GM23248 (cell line): ENCODE measurements at regions not wholly inside any gene's neighbourhood (a gene's known extent, or its start where the extent isn't known, plus 50 kb on each side); places are given as distances from the start of the nearest gene placed in this dataset.
A peak's percentile ranks its signal among the peaks of the same experiment; 100 is the strongest.

Source experiments
- DNase-seq: peaks from one replicate; pipeline ENCODE4 v3.0.0-alpha.2; 2015
- H2AFZ ChIP-seq: fragments of 200-600 bp; sonication (generic); 2 replicates; pipeline ENCODE4 v1.6.1; 2016; ENCODE audit warnings: antibody characterized with exemption
- H3F3A ChIP-seq: fragments of 200-600 bp; sonication (generic); 2 replicates; pipeline ENCODE4 v1.6.1; 2016; ENCODE audit warnings: mild to moderate bottlenecking, antibody characterized with exemption, mixed run types; ENCODE audit not compliant: insufficient read depth
- H3K27ac ChIP-seq: fragments of 200-600 bp; sonication (generic); 2 replicates; pipeline ENCODE4 v1.5.1; 2016; ENCODE audit warnings: mild to moderate bottlenecking
- H3K27me3 ChIP-seq: fragments of 200-600 bp; sonication (generic); replicated peaks from 2 replicates; pipeline ENCODE4 v1.6.1; 2016; ENCODE audit warnings: mild to moderate bottlenecking; ENCODE audit not compliant: insufficient read depth
- H3K36me3 ChIP-seq: fragments of 200-600 bp; sonication (generic); 2 replicates; pipeline ENCODE4 v1.6.1; 2016; ENCODE audit warnings: low read depth, mild to moderate bottlenecking
- H3K4me1 ChIP-seq: fragments of 200-600 bp; sonication (generic); 2 replicates; pipeline ENCODE4 v1.6.1; 2016; ENCODE audit warnings: mild to moderate bottlenecking; ENCODE audit not compliant: insufficient read depth
- H3K4me2 ChIP-seq: fragments of 200-600 bp; sonication (generic); one replicate; pipeline ENCODE4 v1.6.1; 2016; ENCODE audit warnings: mild to moderate bottlenecking; ENCODE audit not compliant: unreplicated experiment
- H3K4me3 ChIP-seq: fragments of 200-600 bp; sonication (generic); 2 replicates; pipeline ENCODE4 v1.5.1; 2016; ENCODE audit warnings: mild to moderate bottlenecking
- H3K79me2 ChIP-seq: fragments of 200-600 bp; sonication (generic); 2 replicates; pipeline ENCODE4 v1.6.1; 2016; ENCODE audit warnings: mild to moderate bottlenecking; ENCODE audit not compliant: insufficient read depth
- H3K9ac ChIP-seq: fragments of 200-600 bp; sonication (generic); 2 replicates; pipeline ENCODE4 v1.6.1; 2016; ENCODE audit warnings: mild to moderate bottlenecking
- H3K9me2 ChIP-seq: fragments of 200-600 bp; sonication (generic); 2 replicates; pipeline ENCODE4 v1.6.1; 2016; ENCODE audit warnings: mixed run types, mild to moderate bottlenecking, moderate library complexity; ENCODE audit not compliant: insufficient read depth
- H3K9me3 ChIP-seq: fragments of 200-600 bp; sonication (generic); one replicate; pipeline ENCODE4 v1.6.1; 2017; ENCODE audit warnings: low read depth
- H4K20me1 ChIP-seq: fragments of 200-600 bp; sonication (generic); 2 replicates; pipeline ENCODE4 v1.6.0; 2016; ENCODE audit not compliant: insufficient read depth
- EZH2 ChIP-seq: fragments of 200-600 bp; sonication (generic); IDR thresholded peaks from 2 replicates; pipeline ENCODE4 v1.6.1; 2018; ENCODE audit warnings: antibody characterized with exemption, mild to moderate bottlenecking; ENCODE audit not compliant: insufficient read depth, poor library complexity, severe bottlenecking
- EZH2phosphoT487 ChIP-seq: fragments of 200-600 bp; sonication (generic); IDR thresholded peaks from 2 replicates; pipeline ENCODE4 v1.6.1; 2018; ENCODE audit warnings: antibody characterized with exemption, moderate library complexity, mild to moderate bottlenecking, low read depth; ENCODE audit not compliant: insufficient read depth
- WGBS, 2 experiments: methylation state at CpG; one replicate each; pipeline ENCODE4 v1.1.6; 2015 to 2017; ENCODE audit warnings: low lambda C conversion rate in 2 of 2, low coverage in 1 of 2; ENCODE audit errors: missing lambda C conversion rate in 2 of 2; 5-methylcytosine and 5-hydroxymethylcytosine counted together
- in situ Hi-C: fragments of 300-500 bp; cut with MboI; formaldehyde crosslinking; loops from 2 replicates; pipeline ENCODE4 v1.15.0; 2020

DNA sequence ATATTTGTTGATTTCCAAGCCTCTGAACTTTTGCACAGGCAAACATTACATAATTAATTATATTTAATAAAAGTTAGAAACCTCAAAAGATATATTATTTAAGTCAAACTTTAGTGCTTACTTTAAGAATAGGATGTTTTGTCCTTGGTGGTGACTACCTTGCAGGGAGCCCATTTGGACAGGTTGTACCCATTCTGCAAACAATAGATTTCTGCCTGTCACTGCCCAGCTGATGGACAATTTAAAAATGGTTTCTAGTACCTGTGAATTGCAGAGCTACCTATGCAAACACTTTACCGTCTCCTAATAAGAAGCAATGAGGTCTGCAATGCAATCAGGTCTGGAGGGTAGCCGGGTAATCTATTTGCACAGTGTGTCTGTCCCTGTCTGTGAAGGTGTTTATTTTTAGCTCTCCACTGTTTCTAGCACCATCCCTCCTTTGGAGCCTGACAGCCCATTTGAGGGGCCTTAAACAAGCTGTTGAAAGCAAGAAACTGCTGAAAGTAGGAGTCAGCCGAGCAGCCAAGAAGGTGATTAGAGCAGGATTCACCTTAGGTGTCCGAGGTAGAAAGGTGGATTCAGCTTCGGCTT, 556.2 kb upstream of the CFAP20DC start:
- no peaks in the 10 kb centered on the region for H3F3A ChIP-seq
- DNase-seq = no peak
- H3K4me1 ChIP-seq = peaks cover 7% of the 10 kb centered on the region; the same call in 1 of the 2 replicates
- H3K79me2 ChIP-seq = no peaks in the 10 kb centered on the region
- H3K9ac ChIP-seq = no peak overlapping the region
- WGBS, 2 experiments = 73 to 80% methylated on average over 5 of the region's 5 CpGs
- no peak overlapping the region for H2AFZ ChIP-seq
- no peak overlapping the region for H3K4me3 ChIP-seq
- TF ChIP-seq EZH2 (no peak), EZH2phosphoT487 (no peak)
- H3K27me3 ChIP-seq = no peaks in the 10 kb centered on the region
- no peak overlapping the region for H3K4me2 ChIP-seq
- H3K9me3 ChIP-seq = no peaks in the 10 kb centered on the region
- no peaks in the 10 kb centered on the region for H3K36me3 ChIP-seq
- H3K27ac ChIP-seq = no peak overlapping the region
- no peaks in the 10 kb centered on the region for H3K9me2 ChIP-seq
- in situ Hi-C loops = no loop called here
- H4K20me1 ChIP-seq = no peaks in the 10 kb centered on the region

DNA sequence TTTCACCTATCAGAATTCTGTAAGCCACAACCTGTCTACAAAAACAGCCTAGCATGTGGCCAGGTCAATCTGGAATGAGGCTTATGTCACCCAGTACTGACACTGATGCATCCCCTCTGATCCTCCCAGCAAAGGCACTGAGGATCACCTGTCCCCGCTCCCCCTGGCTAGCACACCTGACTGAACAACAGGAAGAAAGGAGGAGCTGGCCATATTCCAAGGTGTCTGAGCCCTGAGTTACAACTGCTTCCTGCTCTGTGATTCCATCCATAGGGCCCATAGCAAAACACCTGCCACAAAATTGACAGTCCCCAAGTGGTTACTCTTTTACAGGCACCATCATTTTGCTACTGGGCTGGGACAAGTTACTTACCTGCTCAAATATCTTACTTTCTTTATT, 555.5 kb upstream of the CFAP20DC start:
- in situ Hi-C loops = no loop called here
- Histone ChIP-seq H4K20me1 (no peaks in the 10 kb centered on the region), H3K4me3 (no peak overlapping the region), H3K36me3 (no peaks in the 10 kb centered on the region), H3K27me3 (no peaks in the 10 kb centered on the region), H3K4me1 (peaks cover 6% of the 10 kb centered on the region; the same call in 1 of the 2 replicates), H3K79me2 (no peaks in the 10 kb centered on the region), H2AFZ (no peak overlapping the region), H3K4me2 (no peak overlapping the region), H3K9me2 (no peaks in the 10 kb centered on the region), H3K9me3 (no peaks in the 10 kb centered on the region), H3K9ac (no peak overlapping the region), H3K27ac (no peak overlapping the region), H3F3A (no peaks in the 10 kb centered on the region)
- 85 to 86% methylated on average over 1 of the region's 1 CpG for WGBS, 2 experiments
- no peak for TF ChIP-seq EZH2
- TF ChIP-seq EZH2phosphoT487 = no peak
- DNase-seq = no peak

DNA sequence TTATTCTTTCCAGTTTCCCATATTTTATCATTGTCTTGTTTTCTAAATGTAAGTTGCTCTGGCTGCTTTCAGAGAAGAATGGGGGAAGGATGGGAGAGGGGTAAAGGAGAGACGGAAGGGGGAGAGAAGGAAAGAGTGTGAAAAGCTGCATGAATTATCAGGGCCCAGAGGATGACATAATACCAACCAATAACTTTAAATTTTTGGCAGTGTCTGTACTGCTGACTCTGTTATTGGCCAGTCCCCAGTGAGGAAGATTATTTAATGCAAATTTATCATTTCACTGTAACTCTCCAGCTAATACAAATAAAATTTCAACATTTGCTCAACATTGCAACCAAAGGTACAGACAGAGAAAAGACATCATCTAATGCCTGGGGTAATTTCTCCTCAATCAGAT, 551.7 kb upstream of the CFAP20DC start:
- Histone ChIP-seq H3K4me1 (no peaks in the 10 kb centered on the region), H3K4me2 (no peak overlapping the region), H2AFZ (no peak overlapping the region), H3K27ac (no peak overlapping the region), H3K4me3 (no peak overlapping the region), H4K20me1 (no peaks in the 10 kb centered on the region), H3F3A (no peaks in the 10 kb centered on the region), H3K79me2 (no peaks in the 10 kb centered on the region), H3K9me2 (no peaks in the 10 kb centered on the region), H3K36me3 (no peaks in the 10 kb centered on the region), H3K27me3 (no peaks in the 10 kb centered on the region; the same call in 1 of the 2 replicates), H3K9me3 (no peaks in the 10 kb centered on the region), H3K9ac (no peak overlapping the region)
- DNase-seq = peak; percentile 5
- TF ChIP-seq EZH2phosphoT487 = no peak
- no peak for TF ChIP-seq EZH2
- in situ Hi-C loops = no loop called here
- WGBS, 2 experiments = 48 to 67% methylated on average over 1 of the region's 1 CpG

DNA sequence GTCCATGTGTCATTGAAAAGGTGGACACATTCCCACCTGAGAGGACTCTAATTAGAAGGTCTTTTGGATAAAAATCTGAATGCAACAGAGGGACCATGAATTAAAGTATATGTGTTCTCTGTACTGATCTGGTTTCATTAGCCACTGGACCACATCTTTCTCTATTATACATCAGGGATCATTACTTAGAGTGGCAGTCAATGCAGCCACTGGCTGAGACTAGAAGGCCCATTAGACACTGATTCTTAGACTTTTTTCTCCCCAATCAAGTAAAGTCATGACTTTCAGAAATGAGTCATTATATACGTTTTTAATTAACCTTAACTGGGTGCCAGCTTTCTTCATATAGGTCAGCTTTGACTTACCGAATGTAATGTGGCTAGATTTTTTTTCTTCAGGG, 550.8 kb upstream of the CFAP20DC start:
- H3K9me2 ChIP-seq = no peaks in the 10 kb centered on the region
- H4K20me1 ChIP-seq = no peaks in the 10 kb centered on the region
- H3K4me1 ChIP-seq = no peaks in the 10 kb centered on the region
- no peaks in the 10 kb centered on the region; the same call in 1 of the 2 replicates for H3K27me3 ChIP-seq
- H3K79me2 ChIP-seq = no peaks in the 10 kb centered on the region
- no peak overlapping the region for H3K4me2 ChIP-seq
- H3K9me3 ChIP-seq = no peaks in the 10 kb centered on the region
- no peak for DNase-seq
- no peaks in the 10 kb centered on the region for H3F3A ChIP-seq
- H2AFZ ChIP-seq = no peak overlapping the region
- H3K9ac ChIP-seq = no peak overlapping the region
- H3K27ac ChIP-seq = no peak overlapping the region
- in situ Hi-C loops = no loop called here
- H3K36me3 ChIP-seq = no peaks in the 10 kb centered on the region
- 35 to 44% methylated on average over 2 of the region's 2 CpGs for WGBS, 2 experiments
- no peak overlapping the region for H3K4me3 ChIP-seq
- TF ChIP-seq EZH2 (no peak), EZH2phosphoT487 (no peak)

DNA sequence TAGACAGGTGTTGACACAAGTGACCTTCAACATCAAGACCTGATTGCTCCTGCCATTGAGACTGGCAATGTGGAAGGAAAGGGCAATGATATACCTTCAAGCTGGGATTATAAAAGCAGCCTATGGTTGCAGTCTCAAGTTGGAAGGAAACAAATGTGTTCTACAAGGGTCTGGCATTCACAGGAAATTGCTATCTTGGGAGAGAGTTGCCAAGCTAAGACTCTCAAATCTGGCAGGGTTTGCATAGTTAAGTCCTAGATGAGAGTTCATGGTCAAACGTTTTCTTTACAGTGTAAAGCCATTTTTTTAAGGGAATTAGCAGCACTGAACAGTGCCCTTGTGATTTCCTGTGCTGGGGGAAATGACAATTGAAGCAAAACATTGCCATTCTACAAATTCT, 546.9 kb upstream of the CFAP20DC start:
- WGBS, 2 experiments = 0 to 3% methylated on average over 1 of the region's 1 CpG
- Histone ChIP-seq H3K4me2 (no peak overlapping the region), H3K9me3 (no peaks in the 10 kb centered on the region), H3K36me3 (no peaks in the 10 kb centered on the region), H3K4me1 (no peaks in the 10 kb centered on the region), H3F3A (no peaks in the 10 kb centered on the region), H4K20me1 (no peaks in the 10 kb centered on the region), H3K4me3 (no peak overlapping the region), H3K9ac (no peak overlapping the region), H3K79me2 (no peaks in the 10 kb centered on the region), H3K27ac (no peak overlapping the region), H3K27me3 (no peaks in the 10 kb centered on the region; the same call in 1 of the 2 replicates), H3K9me2 (no peaks in the 10 kb centered on the region), H2AFZ (no peak overlapping the region)
- no peak for DNase-seq
- TF ChIP-seq EZH2 (no peak), EZH2phosphoT487 (no peak)
- in situ Hi-C loops = loop anchor here (25.0 kb wide), 3 partner anchors 266 to 1366 kb away; no protein-coding TSS in a partner anchor
